ENCODE measurements at regions not wholly inside any gene's neighbourhood (a gene's known extent, or its start where the extent isn't known, plus 50 kb on each side); places are given as distances from the start of the nearest gene placed in this dataset.

GRCh38 chr3:146831659-146832058, 226.5 kb upstream of the PLSCR5 start:
- TF ChIP-seq CTCF (conservative IDR thresholded peaks at IDR 0.05) (no peak), ZFX (IDR thresholded peaks at IDR 0.05) (no peak)
